ENCODE measurements at regions not wholly inside any gene's neighbourhood (a gene's known extent, or its start where the extent isn't known, plus 50 kb on each side); places are given as distances from the start of the nearest gene placed in this dataset.

GRCh38 chr12:67370979-67371378, 101.8 kb downstream of the CAND1 start:
- Histone ChIP-seq H3K4me1 (no peaks in the 10 kb centered on the region), H3K27me3 (no peaks in the 10 kb centered on the region), H3K27ac (no peak overlapping the region), H3K36me3 (no peaks in the 10 kb centered on the region), H3K9me3 (no peaks in the 10 kb centered on the region), H3K4me3 (no peak overlapping the region)
- TF ChIP-seq, protein P1, sequence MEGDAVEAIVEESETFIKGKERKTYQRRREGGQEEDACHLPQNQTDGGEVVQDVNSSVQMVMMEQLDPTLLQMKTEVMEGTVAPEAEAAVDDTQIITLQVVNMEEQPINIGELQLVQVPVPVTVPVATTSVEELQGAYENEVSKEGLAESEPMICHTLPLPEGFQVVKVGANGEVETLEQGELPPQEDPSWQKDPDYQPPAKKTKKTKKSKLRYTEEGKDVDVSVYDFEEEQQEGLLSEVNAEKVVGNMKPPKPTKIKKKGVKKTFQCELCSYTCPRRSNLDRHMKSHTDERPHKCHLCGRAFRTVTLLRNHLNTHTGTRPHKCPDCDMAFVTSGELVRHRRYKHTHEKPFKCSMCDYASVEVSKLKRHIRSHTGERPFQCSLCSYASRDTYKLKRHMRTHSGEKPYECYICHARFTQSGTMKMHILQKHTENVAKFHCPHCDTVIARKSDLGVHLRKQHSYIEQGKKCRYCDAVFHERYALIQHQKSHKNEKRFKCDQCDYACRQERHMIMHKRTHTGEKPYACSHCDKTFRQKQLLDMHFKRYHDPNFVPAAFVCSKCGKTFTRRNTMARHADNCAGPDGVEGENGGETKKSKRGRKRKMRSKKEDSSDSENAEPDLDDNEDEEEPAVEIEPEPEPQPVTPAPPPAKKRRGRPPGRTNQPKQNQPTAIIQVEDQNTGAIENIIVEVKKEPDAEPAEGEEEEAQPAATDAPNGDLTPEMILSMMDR (IDR thresholded peaks at IDR 0.05): no peak
- no peak for DNase-seq (ENCODE audit: low spot score)

DNA sequence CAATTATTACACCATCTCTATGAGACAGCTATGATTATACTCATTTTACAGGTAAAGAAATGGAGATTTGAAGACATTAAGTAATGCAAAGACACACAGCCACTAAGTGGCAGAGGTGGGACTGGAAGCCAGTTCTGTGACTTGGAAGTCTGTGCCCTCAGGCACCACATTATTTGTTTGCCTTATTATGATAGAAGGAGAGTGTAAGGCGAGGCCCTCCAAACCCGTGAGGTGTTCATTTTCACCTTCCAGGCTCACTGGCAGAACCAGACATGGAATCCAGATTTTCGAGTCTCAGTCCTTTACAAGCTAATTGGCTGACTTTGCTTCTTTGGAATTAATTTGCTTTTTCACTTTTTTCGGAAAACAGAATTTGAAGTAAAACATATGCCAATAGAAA, 107.9 kb downstream of the CAND1 start:
- Histone ChIP-seq H3K36me3 (no peaks in the 10 kb centered on the region), H3K4me3 (no peak overlapping the region), H3K4me1 (no peaks in the 10 kb centered on the region), H3K27me3 (no peaks in the 10 kb centered on the region), H3K9me3 (no peaks in the 10 kb centered on the region), H3K27ac (no peak overlapping the region)
- TF ChIP-seq, protein P1 (IDR thresholded peaks at IDR 0.05): no peak
- DNase-seq (ENCODE audit: low spot score): no peak

- Histone ChIP-seq H3K9me3 (no peaks in the 10 kb centered on the region), H3K27me3 (no peaks in the 10 kb centered on the region), H3K4me1 (no peaks in the 10 kb centered on the region), H3K27ac (no peak overlapping the region), H3K36me3 (no peaks in the 10 kb centered on the region), H3K4me3 (no peak overlapping the region)
- TF ChIP-seq, protein P1 (IDR thresholded peaks at IDR 0.05): no peak
- DNase-seq (ENCODE audit: low spot score): no peak
Measured at GRCh38 chr12:67377541-67377940, 108.4 kb downstream of the CAND1 start.

DNA sequence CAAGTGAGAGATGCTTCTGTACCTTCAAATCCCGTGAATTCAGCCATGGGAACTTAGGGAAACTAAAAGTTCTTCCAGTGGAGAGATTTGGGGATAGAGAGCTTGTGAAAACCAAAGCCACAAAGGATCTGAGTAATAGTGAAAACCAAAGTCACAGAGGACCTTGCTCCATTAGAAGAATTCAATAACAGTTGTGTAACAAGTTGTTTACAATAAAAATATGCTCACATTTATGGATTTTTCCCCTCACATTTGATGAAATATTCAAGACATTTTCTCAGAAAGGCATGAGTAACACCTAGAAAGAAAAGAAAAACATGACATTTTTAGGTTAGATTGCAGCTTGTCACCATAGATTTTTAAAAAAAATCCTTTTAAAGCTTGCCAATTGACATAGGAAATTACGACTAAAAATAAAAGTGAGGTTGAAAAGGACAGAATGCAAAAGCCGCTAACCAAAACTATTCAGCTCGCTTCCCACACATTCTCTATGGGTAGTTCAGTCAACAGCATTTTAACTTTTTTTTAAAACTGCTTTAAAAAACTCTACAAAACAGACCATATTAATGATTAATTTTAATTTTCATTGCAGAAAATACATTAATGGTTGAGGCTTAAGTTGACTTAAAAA, 113.2 kb downstream of the CAND1 start:
- no peak for DNase-seq (ENCODE audit: low spot score)
- H3K27ac ChIP-seq: no peak overlapping the region
- H3K4me1 ChIP-seq: no peaks in the 10 kb centered on the region
- H3K27me3 ChIP-seq: no peaks in the 10 kb centered on the region
- TF ChIP-seq, protein P1 (IDR thresholded peaks at IDR 0.05): no peak
- no peaks in the 10 kb centered on the region for H3K9me3 ChIP-seq
- H3K4me3 ChIP-seq: no peak overlapping the region
- H3K36me3 ChIP-seq: no peaks in the 10 kb centered on the region

DNA sequence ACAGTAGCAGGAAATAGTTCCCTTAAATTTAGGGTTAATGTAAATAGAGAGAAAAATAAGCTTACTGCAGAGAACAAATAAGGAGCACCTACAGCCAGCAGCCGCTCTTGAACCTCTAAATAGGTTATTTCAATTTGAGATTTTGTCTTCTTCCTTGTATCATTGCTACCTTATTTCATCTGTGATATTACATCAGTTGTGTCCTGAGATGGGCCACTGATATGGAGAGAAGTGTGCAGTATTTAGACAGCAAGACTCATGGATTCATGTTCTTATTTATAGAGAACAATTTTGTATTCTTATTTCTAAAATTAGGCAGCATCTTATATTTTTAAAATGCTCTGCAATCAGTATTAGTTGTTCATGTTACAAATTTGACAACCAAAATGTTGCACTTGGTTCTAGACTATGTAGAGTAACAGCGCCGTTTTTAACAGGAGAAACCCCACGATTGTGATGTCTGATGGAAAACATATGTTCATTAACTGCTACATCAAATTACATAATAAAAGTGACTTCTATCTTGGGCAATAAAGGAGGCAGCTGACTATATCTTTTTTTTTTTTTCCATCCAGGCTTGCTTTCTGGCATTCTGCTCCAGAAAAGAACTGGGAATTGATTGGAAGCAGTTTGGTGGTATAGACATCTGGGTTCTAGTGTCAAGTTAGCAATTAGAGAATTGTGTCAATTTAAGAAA, 117.9 kb downstream of the CAND1 start:
- no peak overlapping the region for H3K27ac ChIP-seq
- H3K9me3 ChIP-seq: no peaks in the 10 kb centered on the region
- no peaks in the 10 kb centered on the region for H3K27me3 ChIP-seq
- no peak overlapping the region for H3K4me3 ChIP-seq
- H3K36me3 ChIP-seq: no peaks in the 10 kb centered on the region
- TF ChIP-seq, protein P1 (IDR thresholded peaks at IDR 0.05): no peak
- no peak for DNase-seq (ENCODE audit: low spot score)
- H3K4me1 ChIP-seq: no peaks in the 10 kb centered on the region
